ENCODE measurements at regions not wholly inside any gene's neighbourhood (a gene's known extent, or its start where the extent isn't known, plus 50 kb on each side); places are given as distances from the start of the nearest gene placed in this dataset.

DNA sequence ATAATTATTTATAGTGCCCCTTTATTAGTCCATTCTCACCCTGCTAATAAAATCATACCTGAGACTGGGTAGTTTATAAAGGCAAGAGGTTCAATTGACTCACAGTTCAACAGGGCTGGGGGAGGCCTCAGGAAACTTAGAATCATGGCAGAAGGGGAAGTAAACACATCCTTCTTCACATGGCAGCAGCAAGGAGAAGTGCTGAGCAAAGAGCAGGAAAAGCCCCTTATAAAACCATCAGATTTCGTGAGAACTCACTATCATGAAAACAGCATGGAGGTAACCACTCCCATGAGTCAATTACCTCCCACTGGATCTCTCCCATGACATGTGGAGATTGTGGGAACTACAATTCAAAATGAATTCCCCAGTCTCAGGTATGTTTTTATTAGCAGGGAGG, 89.9 kb upstream of the STARD13 start:
- TF ChIP-seq, protein P1, sequence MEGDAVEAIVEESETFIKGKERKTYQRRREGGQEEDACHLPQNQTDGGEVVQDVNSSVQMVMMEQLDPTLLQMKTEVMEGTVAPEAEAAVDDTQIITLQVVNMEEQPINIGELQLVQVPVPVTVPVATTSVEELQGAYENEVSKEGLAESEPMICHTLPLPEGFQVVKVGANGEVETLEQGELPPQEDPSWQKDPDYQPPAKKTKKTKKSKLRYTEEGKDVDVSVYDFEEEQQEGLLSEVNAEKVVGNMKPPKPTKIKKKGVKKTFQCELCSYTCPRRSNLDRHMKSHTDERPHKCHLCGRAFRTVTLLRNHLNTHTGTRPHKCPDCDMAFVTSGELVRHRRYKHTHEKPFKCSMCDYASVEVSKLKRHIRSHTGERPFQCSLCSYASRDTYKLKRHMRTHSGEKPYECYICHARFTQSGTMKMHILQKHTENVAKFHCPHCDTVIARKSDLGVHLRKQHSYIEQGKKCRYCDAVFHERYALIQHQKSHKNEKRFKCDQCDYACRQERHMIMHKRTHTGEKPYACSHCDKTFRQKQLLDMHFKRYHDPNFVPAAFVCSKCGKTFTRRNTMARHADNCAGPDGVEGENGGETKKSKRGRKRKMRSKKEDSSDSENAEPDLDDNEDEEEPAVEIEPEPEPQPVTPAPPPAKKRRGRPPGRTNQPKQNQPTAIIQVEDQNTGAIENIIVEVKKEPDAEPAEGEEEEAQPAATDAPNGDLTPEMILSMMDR (IDR thresholded peaks at IDR 0.05), result no peak
- no peak for TF ChIP-seq EP300 (IDR thresholded peaks at IDR 0.05)

Measured in esophagus muscularis mucosa (tissue), 3 donors.